ENCODE measurements at regions not wholly inside any gene's neighbourhood (a gene's known extent, or its start where the extent isn't known, plus 50 kb on each side); places are given as distances from the start of the nearest gene placed in this dataset.
"Not testable (repeated sequence)": the region's sequence is repeated elsewhere in the genome, so short reads cannot be mapped to it uniquely, and the experiment has no call there.

GRCh38 chr6:16901782-16902181 lies 140.5 kb upstream of the ATXN1 start:
- no peak for DNase-seq

- DNase-seq = no peak
These were observed 140.0 kb upstream of the ATXN1 start for GRCh38 chr6:16901306-16901705.

DNA sequence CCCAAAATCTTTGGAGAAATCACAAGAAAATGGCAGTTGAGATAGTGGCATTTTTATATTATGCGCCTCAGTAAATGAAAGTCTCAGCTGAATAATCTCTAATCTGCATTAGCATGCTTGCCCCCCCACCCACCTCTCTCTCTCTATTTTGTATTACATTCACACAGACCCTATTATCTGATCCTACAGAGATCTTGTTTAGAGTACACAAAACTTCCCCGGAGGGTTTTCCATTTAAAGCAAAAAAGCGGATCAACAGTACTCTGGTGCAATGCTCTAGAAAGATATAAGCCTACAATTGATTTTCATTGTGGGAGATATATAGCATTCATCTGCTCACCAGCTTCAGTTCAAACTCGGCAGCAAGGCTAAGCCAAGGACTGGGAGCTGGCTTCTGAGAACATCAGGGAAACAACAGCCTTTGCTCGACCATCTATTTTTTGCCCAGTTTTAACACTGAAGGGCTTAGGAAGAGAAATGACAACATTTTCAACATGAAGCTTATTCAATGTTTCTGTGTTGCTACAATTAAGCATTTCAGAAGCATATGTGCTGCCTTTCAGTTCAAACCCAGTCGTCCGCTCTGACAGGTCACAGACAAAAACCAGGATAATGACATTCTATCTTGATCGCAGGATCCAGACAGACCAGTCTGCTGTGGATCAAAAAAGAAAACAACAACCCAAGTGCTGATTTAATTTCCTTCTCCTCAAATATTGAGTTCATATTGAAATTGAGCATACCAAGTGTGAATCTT lies 137.6 kb upstream of the ATXN1 start:
- no peak for DNase-seq

- no peak for DNase-seq
These were observed 136.4 kb upstream of the ATXN1 start for GRCh38 chr6:16897669-16898068.

- DNase-seq = no peak
These were observed 133.0 kb upstream of the ATXN1 start for GRCh38 chr6:16894301-16894700.

- not testable (repeated sequence) for DNase-seq
These were observed 129.8 kb upstream of the ATXN1 start for GRCh38 chr6:16891110-16891509.

GRCh38 chr6:16885411-16886160 lies 124.3 kb upstream of the ATXN1 start:
- DNase-seq = no peak

DNA sequence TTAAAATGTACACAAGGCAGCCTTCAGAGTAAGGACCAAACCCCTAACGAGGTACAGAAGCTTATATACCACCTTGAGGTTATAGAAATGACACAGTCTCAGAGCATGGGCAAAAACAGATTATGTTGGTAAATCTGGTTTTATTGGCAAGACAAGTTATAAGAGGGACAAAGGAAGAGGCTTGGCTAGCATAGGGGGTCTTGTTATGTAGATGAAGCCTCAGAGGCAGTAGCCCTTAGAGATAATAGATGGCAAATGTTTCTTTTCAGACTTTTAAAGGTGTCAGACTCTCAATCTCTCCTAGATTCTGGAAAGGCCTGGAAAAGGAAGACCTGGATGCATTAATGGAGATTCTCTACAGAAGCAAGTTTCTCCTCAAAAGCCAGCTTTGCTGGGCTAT lies 123.3 kb upstream of the ATXN1 start:
- no peak for DNase-seq

DNA sequence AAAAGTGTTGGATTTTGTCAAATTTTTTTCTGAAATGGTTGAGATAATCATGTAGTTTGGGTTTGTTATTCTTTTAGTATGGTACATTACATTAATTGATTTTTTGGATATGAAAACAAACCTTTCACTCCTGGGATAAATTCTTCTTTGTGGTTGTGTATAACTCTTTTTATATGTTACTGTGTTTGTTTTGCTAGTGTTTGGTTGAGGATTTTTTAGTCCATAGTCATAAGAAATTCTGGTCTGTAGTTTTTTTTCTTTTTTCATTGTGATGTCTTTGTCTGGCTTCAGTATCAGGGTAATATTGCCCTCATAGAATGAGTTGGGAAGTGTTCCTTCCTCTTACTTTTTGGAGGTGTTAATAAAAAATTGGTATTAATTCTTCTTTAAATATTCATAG lies 122.2 kb upstream of the ATXN1 start:
- no peak for DNase-seq

DNA sequence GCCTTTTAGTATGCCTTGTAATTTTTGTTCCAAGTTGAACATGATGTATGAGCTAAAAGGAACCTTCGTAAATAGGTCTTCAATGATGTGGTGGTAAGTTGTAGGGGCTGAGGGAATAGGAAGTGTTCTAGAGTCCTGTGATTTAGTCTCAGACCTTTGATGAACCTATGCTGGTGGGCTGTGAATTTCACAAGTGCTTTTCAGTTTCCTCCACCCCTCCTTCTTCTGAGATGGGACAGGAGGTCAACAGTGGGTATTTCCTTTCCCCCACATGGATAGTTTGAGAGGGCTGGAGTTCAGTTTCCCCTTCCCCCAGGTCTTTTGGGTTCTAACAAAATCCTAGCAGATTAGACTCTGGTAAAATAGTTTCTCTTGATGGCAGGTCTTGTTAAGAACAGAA lies 121.0 kb upstream of the ATXN1 start:
- DNase-seq = no peak

DNA sequence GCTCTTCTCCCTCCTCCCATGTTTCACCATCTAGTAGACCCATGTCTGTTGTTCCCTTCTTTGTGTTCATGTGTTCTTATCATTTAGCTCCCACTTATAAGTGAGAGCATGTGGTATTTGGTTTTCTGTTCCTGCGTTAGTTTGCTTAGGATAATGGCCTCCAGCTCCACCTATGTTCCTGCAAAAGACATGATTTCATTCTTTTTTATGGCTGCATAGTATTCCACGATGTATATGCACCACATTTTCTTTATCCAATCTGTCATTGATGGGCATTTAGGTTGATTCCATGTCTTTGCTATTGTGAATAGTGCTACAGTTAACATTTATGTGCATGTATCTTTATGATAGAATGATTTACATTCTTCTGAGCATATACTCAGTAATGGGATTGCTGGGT lies 115.6 kb upstream of the ATXN1 start:
- DNase-seq = not testable (repeated sequence)

GRCh38 chr6:16876201-16876600 lies 114.9 kb upstream of the ATXN1 start:
- DNase-seq = no peak

GRCh38 chr6:16873698-16874097 lies 112.4 kb upstream of the ATXN1 start:
- no peak for DNase-seq

DNA sequence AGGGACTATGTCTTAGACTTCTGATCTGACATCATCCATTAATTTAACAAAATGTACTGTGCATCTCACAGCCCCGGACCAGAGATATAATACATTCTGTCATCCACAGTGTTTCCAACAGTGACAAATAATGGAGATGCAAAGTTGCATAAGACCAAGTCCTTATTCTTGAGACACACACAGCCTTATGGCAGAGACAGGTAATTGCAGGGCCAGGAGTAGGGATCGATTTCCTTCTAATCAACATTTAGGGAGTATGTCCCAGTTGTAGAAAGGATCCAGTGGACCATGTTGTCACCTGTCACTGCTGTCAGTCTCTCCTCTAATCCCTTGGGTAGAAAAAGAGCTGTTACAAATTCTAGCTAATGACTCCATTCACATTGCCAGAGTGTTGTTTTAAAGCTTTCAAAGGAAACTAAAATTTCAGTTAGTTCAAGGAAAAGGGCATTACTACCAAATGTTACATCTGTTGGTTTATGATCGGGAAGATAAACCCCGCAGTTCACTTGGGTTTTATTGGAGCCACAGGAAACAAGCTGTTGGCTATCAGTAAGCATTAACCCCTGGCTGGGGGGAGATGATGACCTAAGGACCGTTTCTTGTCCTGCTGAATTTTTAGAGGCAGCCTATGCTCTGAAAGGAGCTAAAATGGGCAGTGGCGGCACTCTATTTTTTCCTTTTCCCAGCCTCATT lies 111.4 kb upstream of the ATXN1 start:
- no peak for DNase-seq

GRCh38 chr6:16871047-16871446 lies 109.8 kb upstream of the ATXN1 start:
- no peak for DNase-seq

- no peak for DNase-seq
These were observed 107.7 kb upstream of the ATXN1 start for GRCh38 chr6:16868968-16869367.

GRCh38 chr6:16857969-16858592 lies 96.8 kb upstream of the ATXN1 start:
- DNase-seq = no peak

- no peak for DNase-seq
These were observed 94.2 kb upstream of the ATXN1 start for GRCh38 chr6:16855460-16855859.

- no peak for DNase-seq
These were observed 93.7 kb upstream of the ATXN1 start for GRCh38 chr6:16854986-16855385.

GRCh38 chr6:16852671-16853070 lies 91.4 kb upstream of the ATXN1 start:
- DNase-seq = no peak

- no peak for DNase-seq
These were observed 90.5 kb upstream of the ATXN1 start for GRCh38 chr6:16851758-16852157.

GRCh38 chr6:16851044-16851540 lies 89.8 kb upstream of the ATXN1 start:
- DNase-seq = peak; percentile 95

DNA sequence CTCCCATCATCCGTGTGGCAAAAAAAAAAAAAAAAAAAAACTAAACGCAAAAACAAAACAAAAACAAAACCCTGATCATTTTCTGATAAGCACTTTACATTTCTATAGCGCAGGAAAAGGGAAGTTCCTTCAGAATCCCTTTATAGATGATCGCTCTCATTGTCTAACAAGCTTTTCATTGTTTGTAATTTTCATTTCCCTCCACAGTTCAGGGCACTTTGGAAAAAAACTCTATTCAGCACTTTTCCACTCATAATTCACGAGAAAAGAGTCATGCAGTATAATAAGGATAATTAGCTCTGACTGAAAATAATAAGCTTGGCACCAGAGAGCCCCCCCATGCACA lies 89.4 kb upstream of the ATXN1 start:
- peak; percentile 99 for DNase-seq
